ENCODE measurements at regions not wholly inside any gene's neighbourhood (a gene's known extent, or its start where the extent isn't known, plus 50 kb on each side); places are given as distances from the start of the nearest gene placed in this dataset.
"Not testable (repeated sequence)": the region's sequence is repeated elsewhere in the genome, so short reads cannot be mapped to it uniquely, and the experiment has no call there.

DNA sequence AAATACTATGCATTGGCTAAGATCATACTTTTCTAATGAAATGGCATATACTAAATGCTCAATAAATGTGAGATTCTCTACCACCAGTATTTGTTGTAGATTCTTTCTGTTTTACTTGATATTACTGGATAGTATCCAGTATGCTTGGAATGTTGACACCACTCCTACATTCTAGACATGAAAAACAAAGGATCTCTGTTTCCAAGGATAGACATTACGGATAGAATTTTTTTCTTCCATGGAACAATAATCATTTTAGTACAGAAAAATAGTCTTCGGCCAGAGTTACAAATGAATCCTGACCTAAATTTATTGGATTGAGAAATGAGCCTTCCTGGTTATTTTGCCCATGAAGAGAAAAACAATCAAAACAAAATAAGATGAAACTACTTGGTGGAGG is 258.2 kb upstream of the NT5E start:
- DNase-seq: no peak

GRCh38 chr6:85186546-85187175 is 263.2 kb upstream of the NT5E start:
- DNase-seq: no peak

- no peak for DNase-seq
These were observed 263.9 kb upstream of the NT5E start for GRCh38 chr6:85185977-85186376.

DNA sequence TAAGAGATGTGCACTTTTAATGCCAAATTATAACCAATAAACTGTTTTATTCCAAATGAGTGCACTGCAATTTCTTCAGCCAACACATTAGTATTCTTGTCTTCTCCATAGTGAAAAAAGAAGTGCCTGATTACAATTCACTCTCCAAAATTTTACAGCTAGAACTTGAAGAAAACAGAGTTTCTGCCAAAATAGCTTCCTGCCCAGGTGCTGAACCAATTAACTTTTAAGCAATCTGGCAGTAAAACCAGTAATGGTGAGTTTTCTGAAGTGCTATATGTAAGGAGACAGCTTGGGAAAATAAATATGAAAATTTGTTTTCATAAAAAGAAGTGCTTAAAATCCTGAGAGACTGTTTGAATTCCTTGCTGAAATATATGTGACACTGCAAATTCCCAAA is 266.0 kb upstream of the NT5E start:
- no peak for DNase-seq

- DNase-seq: no peak
These were observed 277.2 kb upstream of the NT5E start for GRCh38 chr6:85172705-85173104.

DNA sequence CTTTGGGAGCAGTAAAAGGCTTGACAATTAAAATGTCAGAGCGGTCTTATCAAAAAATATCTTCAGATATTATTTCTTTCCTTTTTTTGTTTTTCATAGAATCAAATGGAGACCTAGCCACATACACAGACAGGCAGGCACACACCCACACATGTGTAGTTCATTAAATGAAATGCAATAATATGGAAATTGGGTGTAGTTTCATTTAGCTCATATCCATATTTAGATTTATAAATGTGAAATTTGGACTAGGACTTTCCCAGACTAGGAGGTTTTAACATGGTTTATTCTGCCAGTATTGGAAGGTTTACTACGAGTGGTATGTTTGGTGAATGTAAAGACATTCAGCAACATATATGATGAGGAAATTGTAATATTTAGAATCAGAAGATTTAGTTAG is 277.7 kb upstream of the NT5E start:
- DNase-seq: no peak

DNA sequence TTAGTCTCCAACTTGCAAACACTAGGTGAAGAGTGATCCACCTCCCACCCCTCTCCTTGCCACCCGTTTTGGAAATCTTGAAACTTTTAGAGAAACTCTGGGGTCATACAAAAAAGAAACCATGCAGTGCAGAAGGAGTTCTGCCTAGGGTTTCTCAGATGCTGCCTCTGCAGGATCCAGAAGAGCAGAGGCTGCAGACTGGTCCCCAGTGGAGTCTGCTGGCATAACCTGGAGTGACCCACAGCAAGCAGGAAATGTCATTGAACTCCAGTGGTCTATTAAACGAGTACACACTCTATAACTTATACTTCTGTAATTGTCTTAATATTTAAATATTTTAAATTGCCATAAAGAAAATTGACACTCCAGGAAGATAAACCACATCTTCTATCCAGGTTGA is 280.7 kb upstream of the NT5E start:
- no peak for DNase-seq

- no peak for DNase-seq
These were observed 281.7 kb upstream of the NT5E start for GRCh38 chr6:85168146-85168545.

- DNase-seq: no peak
These were observed 283.7 kb upstream of the NT5E start for GRCh38 chr6:85166114-85166741.

- no peak for DNase-seq
These were observed 286.5 kb upstream of the NT5E start for GRCh38 chr6:85163156-85164080.

- DNase-seq: no peak
These were observed 292.6 kb upstream of the NT5E start for GRCh38 chr6:85157311-85157710.

DNA sequence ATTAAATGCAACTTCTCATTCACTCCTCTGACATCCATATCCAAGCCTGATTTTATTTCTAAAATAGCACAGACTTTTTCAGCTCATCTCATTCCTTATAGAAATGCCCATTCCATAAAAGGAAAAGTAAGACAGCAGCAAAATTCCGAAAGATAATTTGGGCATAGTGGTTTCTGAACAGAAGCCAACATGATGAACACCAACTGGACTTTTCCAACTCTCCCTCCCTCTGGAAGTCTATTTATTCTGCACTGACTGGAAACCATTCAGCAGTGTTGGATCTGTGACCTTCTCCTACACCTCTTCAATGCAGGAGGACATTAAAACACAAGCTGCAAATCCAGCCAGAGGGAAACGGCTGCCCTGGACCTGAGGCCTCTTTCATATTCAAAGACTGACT is 306.2 kb upstream of the NT5E start:
- DNase-seq: no peak

GRCh38 chr6:85137865-85138264 is 312.0 kb upstream of the NT5E start:
- DNase-seq: no peak

DNA sequence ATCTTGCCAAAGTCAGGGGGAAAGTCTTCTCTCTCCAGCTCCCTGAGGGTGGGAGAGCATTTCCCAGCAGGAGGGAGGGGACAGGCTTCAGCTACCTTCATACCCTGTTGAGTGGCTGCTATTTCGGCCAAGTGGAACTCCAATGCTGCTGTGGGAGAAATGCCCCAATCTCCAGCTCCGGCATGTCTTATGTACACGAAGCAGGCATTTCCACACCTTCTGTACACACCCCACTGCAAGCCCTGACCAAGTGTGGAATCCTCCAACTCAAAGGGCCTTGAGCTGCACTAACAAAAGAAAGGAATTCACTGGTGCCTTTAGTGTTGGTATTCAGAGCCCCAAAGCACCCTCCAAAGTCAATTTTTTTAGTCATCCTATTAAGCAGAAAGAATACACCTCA is 313.6 kb upstream of the NT5E start:
- no peak for DNase-seq

- no peak for DNase-seq
These were observed 314.3 kb upstream of the NT5E start for GRCh38 chr6:85135376-85136094.

- DNase-seq: no peak
These were observed 315.7 kb upstream of the NT5E start for GRCh38 chr6:85134172-85134571.

DNA sequence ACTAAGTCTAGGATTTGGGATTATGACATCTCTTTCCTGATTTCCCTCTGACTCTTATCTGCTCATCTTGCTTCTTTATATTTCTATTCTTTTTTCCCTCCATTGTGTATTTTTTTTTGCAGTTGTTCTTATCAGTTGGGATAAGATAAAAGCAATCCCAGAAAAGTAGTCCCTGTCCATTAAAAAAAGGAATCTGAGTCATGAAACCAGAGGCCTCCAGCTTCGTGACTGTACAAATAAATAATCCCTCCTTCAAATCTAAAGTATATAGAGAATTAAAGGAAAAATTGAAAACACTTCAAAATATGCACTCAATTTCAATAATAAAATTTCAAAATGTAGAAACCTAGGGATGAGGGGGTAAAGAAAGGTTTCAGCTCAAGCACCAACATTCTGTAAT is 317.8 kb upstream of the NT5E start:
- DNase-seq: no peak

DNA sequence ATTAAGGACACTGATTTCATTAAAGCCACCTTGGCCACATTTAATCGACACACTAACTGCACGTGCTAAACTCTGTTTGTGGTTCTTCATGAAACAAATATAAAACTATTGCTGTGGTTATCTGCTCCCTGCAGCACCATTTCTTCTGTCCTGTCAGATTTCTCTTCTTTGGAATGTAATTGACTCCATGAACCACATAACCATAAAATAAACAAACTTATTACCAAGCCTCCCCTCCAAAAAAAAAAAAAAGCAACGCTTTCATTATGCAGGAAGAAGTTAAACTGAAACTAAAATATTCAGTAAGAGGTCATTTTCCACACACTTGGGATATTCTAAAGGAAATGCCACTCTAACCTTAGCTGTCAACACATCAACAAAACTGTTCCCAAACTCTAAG is 319.1 kb upstream of the NT5E start:
- DNase-seq: no peak

DNA sequence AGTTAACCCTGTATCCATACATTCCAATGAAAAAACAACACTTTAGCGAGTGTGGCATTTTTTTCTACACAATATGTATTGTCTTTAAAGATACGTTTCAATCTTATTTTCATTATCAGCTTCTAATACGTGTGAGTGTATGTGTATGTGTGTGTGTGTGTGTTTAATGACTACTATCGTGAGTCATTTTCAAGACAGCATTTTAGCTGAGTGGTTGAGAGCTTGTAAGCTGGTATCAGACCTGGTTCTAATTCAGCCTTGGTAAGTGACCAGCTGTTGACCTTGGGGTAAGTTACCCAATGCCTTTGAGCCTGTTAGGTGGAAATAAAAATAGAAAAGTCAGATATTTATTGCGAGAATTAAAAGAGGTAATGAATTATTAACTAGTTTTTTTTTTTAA is 320.0 kb upstream of the NT5E start:
- DNase-seq: no peak

- no peak for DNase-seq
These were observed 321.1 kb upstream of the NT5E start for GRCh38 chr6:85128781-85129180.

DNA sequence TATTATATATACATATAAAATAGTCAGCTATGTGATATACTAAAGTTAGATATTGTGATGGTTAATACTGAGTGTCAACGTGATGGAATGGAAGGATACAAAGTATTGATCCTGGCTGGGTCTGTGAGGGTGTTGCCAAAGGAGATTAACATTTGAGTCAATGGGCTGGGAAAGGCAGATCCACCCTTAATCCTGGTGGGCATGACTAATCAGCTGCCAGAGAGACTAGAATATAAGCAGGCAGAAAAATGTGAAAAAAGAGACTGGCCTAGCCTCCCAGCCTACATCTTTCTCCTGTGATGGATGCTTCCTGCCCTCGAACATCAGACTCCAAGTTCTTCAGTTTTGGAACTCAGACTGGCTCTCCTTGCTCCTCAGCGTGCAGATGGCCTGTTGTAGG is 321.6 kb upstream of the NT5E start:
- not testable (repeated sequence) for DNase-seq

- DNase-seq: no peak
These were observed 322.1 kb upstream of the NT5E start for GRCh38 chr6:85127696-85128243.

DNA sequence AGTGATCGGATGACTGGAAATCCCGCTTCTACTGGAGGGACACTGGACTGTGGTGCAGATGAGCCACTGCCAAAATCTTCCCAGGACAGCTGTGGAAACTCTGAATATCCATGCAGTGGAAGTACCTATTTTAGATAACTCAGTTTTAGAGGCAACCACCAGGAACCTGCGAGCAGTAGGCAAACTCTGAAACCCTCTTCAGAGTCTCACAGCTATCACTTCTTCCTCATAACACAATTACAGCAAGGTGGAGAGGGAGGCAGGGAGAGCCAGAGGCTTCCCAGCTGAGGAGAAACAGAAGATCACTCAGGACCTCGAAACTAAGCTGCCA is 322.8 kb upstream of the NT5E start:
- DNase-seq: no peak

Data from NCI-H2107 (cell line).